CD8-positive, alpha-beta memory T cell (primary cell): ENCODE measurements at regions not wholly inside any gene's neighbourhood (a gene's known extent, or its start where the extent isn't known, plus 50 kb on each side); places are given as distances from the start of the nearest gene placed in this dataset.

Source experiments
- CTCF ChIA-PET: fragments of 350-600 bp; sonication (Branson Sonifier 250); formaldehyde crosslinking; loops from one replicate; lab custom pipeline; 2021; ENCODE audit warnings: antibody characterized with exemption; lab: Charles Lee
- POLR2A ChIA-PET: fragments of 350-600 bp; sonication (Branson Sonifier 250); formaldehyde crosslinking; loops from one replicate; lab custom pipeline; 2021; ENCODE audit warnings: antibody characterized with exemption; lab: Charles Lee
- DNase-seq, 5 donors: peaks; one replicate each; pipeline versions ENCODE4 v3.0.0 to v3.0.0-alpha.2; 2020 to 2022; ENCODE audit warnings: mixed read lengths in 1 of 5
- H3K27ac ChIP-seq: one replicate; pipeline ENCODE4 v1.7.0; 2013; ENCODE audit warnings: low read depth, mild to moderate bottlenecking, low read length, moderate library complexity
- H3K27me3 ChIP-seq: 2 replicates; pipeline ENCODE4 v1.7.0; 2013; ENCODE audit warnings: low read length, mild to moderate bottlenecking; ENCODE audit not compliant: insufficient read depth, poor library complexity, severe bottlenecking
- H3K36me3 ChIP-seq: 2 replicates; pipeline ENCODE4 v1.7.0; 2013; ENCODE audit warnings: mild to moderate bottlenecking, low read length, moderate library complexity; ENCODE audit not compliant: insufficient read depth
- H3K4me1 ChIP-seq: 2 replicates; pipeline ENCODE4 v1.7.0; 2013; ENCODE audit warnings: mild to moderate bottlenecking, low read length, moderate library complexity; ENCODE audit not compliant: insufficient read depth
- H3K4me3 ChIP-seq: 2 replicates; pipeline ENCODE4 v1.7.0; 2013; ENCODE audit warnings: mild to moderate bottlenecking, low read length
- H3K9me3 ChIP-seq: 2 replicates; pipeline ENCODE4 v1.7.0; 2013; ENCODE audit warnings: mild to moderate bottlenecking, low read length
- H3K27ac Mint-ChIP-seq, 8 donors: one replicate each; pipeline ENCODE4 v1.8.0; 2020 to 2021; ENCODE audit warnings: mixed read lengths in 8 of 8, mild to moderate bottlenecking in 6 of 8, inconsistent platforms in 3 of 8, moderate library complexity in 3 of 8
- H3K27me3 Mint-ChIP-seq, 2 donors: one replicate each; pipeline ENCODE4 v1.8.0; 2020 to 2021; ENCODE audit warnings: mixed read lengths in 2 of 2, mild to moderate bottlenecking in 1 of 2, moderate library complexity in 1 of 2
- H3K36me3 Mint-ChIP-seq, 3 donors: one replicate each; pipeline ENCODE4 v1.8.0; 2020 to 2021; ENCODE audit warnings: mixed read lengths in 3 of 3, inconsistent platforms in 1 of 3, mild to moderate bottlenecking in 1 of 3
- H3K4me1 Mint-ChIP-seq, 3 donors: one replicate each; pipeline ENCODE4 v1.8.0; 2020 to 2021; ENCODE audit warnings: mixed read lengths in 3 of 3, inconsistent platforms in 1 of 3, mild to moderate bottlenecking in 1 of 3
- H3K4me3 Mint-ChIP-seq, 7 donors: one replicate each; pipeline ENCODE4 v1.8.0; 2020 to 2021; ENCODE audit warnings: mixed read lengths in 7 of 7, mild to moderate bottlenecking in 6 of 7, moderate library complexity in 4 of 7, inconsistent platforms in 2 of 7
- H3K9me3 Mint-ChIP-seq, 5 donors: one replicate each; pipeline ENCODE4 v1.8.0; 2020 to 2022; ENCODE audit warnings: mixed read lengths in 5 of 5, mild to moderate bottlenecking in 3 of 5, moderate library complexity in 2 of 5, inconsistent platforms in 1 of 5

GRCh38 chr11:29959488-29959887, 57.3 kb downstream of the KCNA4 start:
- H3K9me3 ChIP-seq, result no peaks in the 10 kb centered on the region
- no peaks in the 10 kb centered on the region for H3K36me3 Mint-ChIP-seq
- ChIA-PET POLR2A (no interaction called here), CTCF (no interaction called here)
- no peaks in the 10 kb centered on the region for H3K36me3 ChIP-seq
- no peaks in the 10 kb centered on the region for H3K4me1 Mint-ChIP-seq
- peaks cover 2 to 5% (median 2%) of the 10 kb centered on the region in 5 donors for H3K9me3 Mint-ChIP-seq
- no peak overlapping the region for H3K27ac Mint-ChIP-seq
- no peak overlapping the region for H3K27ac ChIP-seq
- no peak overlapping the region for H3K4me3 ChIP-seq
- no peak overlapping the region for H3K4me3 Mint-ChIP-seq
- H3K27me3 ChIP-seq, result no peaks in the 10 kb centered on the region
- no peak for DNase-seq
- peaks cover 0 to 3% of the 10 kb centered on the region in 2 donors for H3K27me3 Mint-ChIP-seq
- no peaks in the 10 kb centered on the region for H3K4me1 ChIP-seq

DNA sequence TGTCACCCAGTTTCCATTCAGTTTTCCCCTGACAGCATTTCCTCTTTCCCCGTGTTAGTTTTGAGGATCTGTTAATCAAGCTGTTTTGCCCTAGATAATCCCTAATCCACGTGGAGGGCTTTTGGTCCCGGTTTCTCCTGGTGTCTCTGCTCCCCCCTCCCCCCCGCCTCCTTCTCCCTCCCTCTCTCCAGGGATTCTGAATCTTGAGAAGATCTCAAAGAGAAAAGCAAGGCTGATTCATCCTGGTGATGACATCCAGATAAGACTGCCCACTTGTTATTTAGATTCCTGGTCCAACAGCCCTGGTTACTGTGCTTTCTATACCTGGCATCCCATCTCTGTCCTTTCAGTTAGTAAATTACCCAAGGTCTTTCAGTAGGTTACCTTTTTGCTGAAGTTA, 59.4 kb downstream of the KCNA4 start:
- Histone ChIP-seq H3K4me3 (no peak overlapping the region), H3K27me3 (no peaks in the 10 kb centered on the region), H3K9me3 (no peaks in the 10 kb centered on the region), H3K27ac (no peak overlapping the region), H3K36me3 (no peaks in the 10 kb centered on the region), H3K4me1 (no peaks in the 10 kb centered on the region)
- DNase-seq, result no peak
- no peak overlapping the region for H3K4me3 Mint-ChIP-seq
- peaks cover 0 to 5% (median 2%) of the 10 kb centered on the region in 5 donors for H3K9me3 Mint-ChIP-seq
- no peaks in the 10 kb centered on the region for H3K36me3 Mint-ChIP-seq
- peaks cover 0 to 3% of the 10 kb centered on the region in 2 donors for H3K27me3 Mint-ChIP-seq
- H3K4me1 Mint-ChIP-seq, result no peaks in the 10 kb centered on the region
- no peak overlapping the region for H3K27ac Mint-ChIP-seq
- POLR2A ChIA-PET, result no interaction called here
- CTCF ChIA-PET, result no interaction called here

DNA sequence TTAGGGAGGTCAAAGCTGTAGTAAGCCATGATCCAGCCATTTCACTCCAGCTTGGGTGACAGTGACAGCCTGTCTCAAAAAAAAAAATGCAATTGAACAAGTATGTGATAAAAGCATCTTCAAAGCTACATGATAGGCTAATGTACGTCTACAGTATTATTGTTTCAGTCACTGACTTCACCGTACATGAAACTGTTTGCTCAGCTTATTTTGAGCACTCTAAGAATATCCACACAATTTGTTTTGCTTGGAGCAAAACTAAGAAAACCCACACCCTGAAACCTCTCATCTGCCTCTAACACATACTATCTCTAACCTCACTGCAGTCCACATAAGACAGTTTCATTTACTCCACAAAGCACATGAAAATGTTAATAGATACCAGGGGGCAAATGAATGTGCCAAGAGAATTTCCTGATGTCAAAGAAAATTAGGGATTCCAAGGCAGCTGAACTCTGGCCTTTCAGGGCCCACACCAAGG, 60.7 kb downstream of the KCNA4 start:
- no peak for DNase-seq
- no peaks in the 10 kb centered on the region for H3K4me1 Mint-ChIP-seq
- H3K27me3 Mint-ChIP-seq, result peaks cover 0 to 3% of the 10 kb centered on the region in 2 donors
- no peaks in the 10 kb centered on the region for H3K27me3 ChIP-seq
- no peak overlapping the region for H3K27ac Mint-ChIP-seq
- H3K36me3 ChIP-seq, result no peaks in the 10 kb centered on the region
- no peak overlapping the region for H3K27ac ChIP-seq
- no peaks in the 10 kb centered on the region for H3K9me3 ChIP-seq
- H3K4me1 ChIP-seq, result no peaks in the 10 kb centered on the region
- ChIA-PET CTCF (no interaction called here), POLR2A (no interaction called here)
- peaks cover 0 to 11% (median 2%) of the 10 kb centered on the region in 5 donors for H3K9me3 Mint-ChIP-seq
- no peak overlapping the region for H3K4me3 Mint-ChIP-seq
- no peaks in the 10 kb centered on the region for H3K36me3 Mint-ChIP-seq
- no peak overlapping the region for H3K4me3 ChIP-seq

GRCh38 chr11:29943347-29943746, 73.5 kb downstream of the KCNA4 start:
- no peaks in the 10 kb centered on the region for H3K36me3 Mint-ChIP-seq

DNA sequence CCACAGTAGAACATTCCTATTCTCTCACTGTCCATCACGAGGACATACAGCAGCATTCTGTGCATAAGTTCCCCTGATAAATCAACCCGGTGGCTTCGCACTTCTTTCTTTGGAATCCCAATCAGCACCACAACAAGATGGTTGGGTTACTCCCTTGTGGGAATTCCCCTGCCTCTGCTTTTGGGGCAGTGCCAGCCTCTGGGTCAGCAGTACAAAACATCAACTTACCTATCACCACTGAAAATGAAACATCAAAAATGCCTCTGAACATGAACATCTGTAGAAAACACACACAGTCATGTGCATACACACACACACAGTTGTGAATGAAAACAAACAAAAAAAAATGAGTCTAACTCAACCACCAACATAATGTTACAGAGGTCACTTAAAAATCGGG, 79.3 kb downstream of the KCNA4 start:
- H3K27ac ChIP-seq, result no peak overlapping the region
- CTCF ChIA-PET, result no interaction called here
- no peaks in the 10 kb centered on the region for H3K36me3 ChIP-seq
- H3K27me3 Mint-ChIP-seq, result no peaks in the 10 kb centered on the region
- no peaks in the 10 kb centered on the region for H3K4me1 Mint-ChIP-seq
- no peak overlapping the region for H3K4me3 Mint-ChIP-seq
- no peaks in the 10 kb centered on the region for H3K27me3 ChIP-seq
- H3K36me3 Mint-ChIP-seq, result no peaks in the 10 kb centered on the region
- no peak for DNase-seq
- H3K4me3 ChIP-seq, result no peak overlapping the region
- H3K9me3 ChIP-seq, result no peaks in the 10 kb centered on the region
- H3K27ac Mint-ChIP-seq, result no peak overlapping the region
- no peaks in the 10 kb centered on the region for H3K4me1 ChIP-seq
- peaks cover 0 to 15% (median 4%) of the 10 kb centered on the region in 5 donors for H3K9me3 Mint-ChIP-seq
- POLR2A ChIA-PET, result no interaction called here

More at GRCh38 chr11:29943347-29943746, 73.5 kb downstream of the KCNA4 start:
- Mint-ChIP-seq H3K27ac (no peak overlapping the region), H3K4me3 (no peak overlapping the region), H3K27me3 (no peaks in the 10 kb centered on the region), H3K9me3 (peaks cover 0 to 15% (median 1%) of the 10 kb centered on the region in 5 donors), H3K4me1 (no peaks in the 10 kb centered on the region)
- no peaks in the 10 kb centered on the region for H3K4me1 ChIP-seq
- POLR2A ChIA-PET, result no interaction called here
- H3K4me3 ChIP-seq, result no peak overlapping the region
- no peaks in the 10 kb centered on the region for H3K27me3 ChIP-seq
- CTCF ChIA-PET, result no interaction called here
- no peak overlapping the region for H3K27ac ChIP-seq
- no peak for DNase-seq
- no peaks in the 10 kb centered on the region for H3K9me3 ChIP-seq
- no peaks in the 10 kb centered on the region for H3K36me3 ChIP-seq

DNA sequence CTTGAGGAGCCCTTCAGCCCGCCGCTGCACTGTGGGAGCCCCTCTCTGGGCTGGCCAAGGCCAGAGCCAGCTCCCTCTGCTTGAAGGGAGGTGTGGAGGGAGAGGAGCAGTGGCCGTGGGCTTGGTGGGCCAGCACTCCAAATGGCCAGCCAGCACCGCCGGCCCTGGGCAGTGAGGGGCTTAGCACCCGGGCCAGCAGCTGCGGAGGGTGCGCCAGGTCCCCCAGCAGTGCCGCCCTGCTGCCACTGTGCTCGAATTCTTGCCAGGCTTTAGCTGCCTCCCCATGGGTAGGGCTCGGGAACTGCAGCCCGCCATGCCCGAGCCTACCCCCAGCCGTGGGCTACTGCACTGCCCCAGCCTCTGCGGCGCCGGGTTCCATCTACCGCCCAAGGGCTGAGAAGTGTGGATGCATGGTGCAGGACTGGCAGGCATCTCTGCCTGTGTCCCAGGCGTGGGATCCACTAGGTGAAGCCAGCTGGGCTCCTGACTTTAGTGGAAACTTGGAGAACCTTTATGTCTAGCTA, 82.7 kb downstream of the KCNA4 start:
- no peaks in the 10 kb centered on the region for H3K36me3 ChIP-seq
- no peaks in the 10 kb centered on the region for H3K27me3 ChIP-seq
- Mint-ChIP-seq H3K27me3 (peaks cover 0 to 1% of the 10 kb centered on the region in 2 donors), H3K4me3 (no peak overlapping the region), H3K4me1 (no peaks in the 10 kb centered on the region), H3K27ac (no peak overlapping the region), H3K36me3 (no peaks in the 10 kb centered on the region), H3K9me3 (peaks cover 0 to 16% (median 6%) of the 10 kb centered on the region in 5 donors)
- H3K4me3 ChIP-seq, result no peak overlapping the region
- DNase-seq, result no peak
- H3K9me3 ChIP-seq, result no peaks in the 10 kb centered on the region
- CTCF ChIA-PET, result no interaction called here
- H3K4me1 ChIP-seq, result no peaks in the 10 kb centered on the region
- H3K27ac ChIP-seq, result no peak overlapping the region
- POLR2A ChIA-PET, result no interaction called here

GRCh38 chr11:29916040-29916439, 100.8 kb downstream of the KCNA4 start:
- Histone ChIP-seq H3K4me3 (no peak overlapping the region), H3K9me3 (no peaks in the 10 kb centered on the region), H3K36me3 (no peaks in the 10 kb centered on the region), H3K4me1 (no peaks in the 10 kb centered on the region), H3K27me3 (no peaks in the 10 kb centered on the region), H3K27ac (no peak overlapping the region)
- no peak for DNase-seq
- Mint-ChIP-seq H3K27me3 (no peaks in the 10 kb centered on the region), H3K9me3 (peaks cover 0 to 11% (median 4%) of the 10 kb centered on the region in 5 donors), H3K36me3 (no peaks in the 10 kb centered on the region), H3K27ac (no peak overlapping the region), H3K4me3 (no peak overlapping the region), H3K4me1 (no peaks in the 10 kb centered on the region)
- ChIA-PET POLR2A (no interaction called here), CTCF (no interaction called here)

DNA sequence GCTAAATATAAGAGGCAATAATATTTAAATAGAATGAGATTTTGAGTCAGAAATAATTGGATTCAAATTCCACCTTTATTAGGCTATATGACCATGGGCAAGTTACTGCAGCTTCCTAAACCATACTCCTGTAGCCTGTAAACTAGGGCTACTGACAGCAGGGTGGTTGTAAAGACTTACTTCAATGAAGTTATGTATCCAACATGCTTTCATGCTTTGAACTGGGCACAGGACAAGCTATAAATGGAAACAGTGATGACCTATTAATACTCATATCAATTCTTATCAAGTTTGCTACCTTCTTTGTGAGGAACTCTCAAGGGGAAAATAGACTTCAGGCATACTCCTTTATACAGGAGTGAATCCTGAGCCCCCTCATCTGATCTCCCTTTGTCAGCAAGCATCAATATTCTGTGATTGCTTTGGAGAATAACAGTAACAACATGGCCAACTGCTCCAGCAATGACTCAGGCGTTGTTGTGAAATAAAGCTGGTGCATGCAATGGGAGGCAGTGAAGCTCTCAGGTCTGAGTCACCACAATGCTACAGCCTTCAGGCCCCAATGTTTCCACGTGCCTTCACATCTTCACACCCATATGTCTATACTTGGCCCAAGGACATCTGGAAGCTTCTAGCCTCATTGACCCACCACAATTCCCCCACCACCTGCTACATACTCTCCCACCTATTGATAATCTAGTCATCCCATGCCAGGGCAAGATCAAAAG, 102.5 kb downstream of the KCNA4 start:
- POLR2A ChIA-PET, result no interaction called here

More for the DNA sequence above, 102.5 kb downstream of the KCNA4 start:
- no peaks in the 10 kb centered on the region for H3K9me3 ChIP-seq
- no peak overlapping the region for H3K4me3 Mint-ChIP-seq
- no peaks in the 10 kb centered on the region for H3K36me3 Mint-ChIP-seq
- H3K36me3 ChIP-seq, result no peaks in the 10 kb centered on the region
- DNase-seq, result no peak
- H3K27me3 Mint-ChIP-seq, result no peaks in the 10 kb centered on the region
- no peaks in the 10 kb centered on the region for H3K4me1 Mint-ChIP-seq
- no peak overlapping the region for H3K27ac ChIP-seq
- no peak overlapping the region for H3K27ac Mint-ChIP-seq
- no peaks in the 10 kb centered on the region for H3K27me3 ChIP-seq
- no peaks in the 10 kb centered on the region for H3K4me1 ChIP-seq
- CTCF ChIA-PET, result no interaction called here
- H3K4me3 ChIP-seq, result no peak overlapping the region
- H3K9me3 Mint-ChIP-seq, result peaks cover 0 to 8% (median 2%) of the 10 kb centered on the region in 5 donors
